ENCODE measurements at regions not wholly inside any gene's neighbourhood (a gene's known extent, or its start where the extent isn't known, plus 50 kb on each side); places are given as distances from the start of the nearest gene placed in this dataset.

DNA sequence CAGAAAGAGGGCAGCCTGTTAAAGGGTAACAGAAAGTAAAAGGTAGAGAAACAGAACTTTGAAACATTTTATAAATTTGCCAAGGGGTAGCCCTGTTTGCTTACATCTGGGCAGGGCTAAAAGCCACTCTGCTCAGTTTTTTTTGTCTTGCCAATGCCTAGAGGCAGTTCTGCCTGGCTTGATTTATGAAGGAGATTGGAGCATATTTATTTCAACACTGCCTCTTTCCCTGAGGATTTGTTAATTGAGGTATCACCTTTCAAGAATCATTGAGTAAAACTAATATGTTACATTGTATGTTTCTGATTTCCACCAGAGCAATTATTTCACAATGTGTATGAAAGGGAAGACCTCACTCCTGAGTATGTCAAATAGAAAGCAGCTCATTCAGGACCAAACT is 160.8 kb downstream of the GXYLT1 start:
- peaks cover 4% of the 10 kb centered on the region for H3K4me1 ChIP-seq (ENCODE audit: control insufficient read depth, insufficient read depth, low read length, poor library complexity, severe bottlenecking)
- H3K9me3 ChIP-seq (ENCODE audit: control insufficient read depth, low read length): no peaks in the 10 kb centered on the region
- H3K4me3 ChIP-seq (ENCODE audit: extremely low read depth, insufficient read depth, low read length, poor library complexity, severe bottlenecking): no peak overlapping the region
- no peak overlapping the region for H3K27ac ChIP-seq (ENCODE audit: low read depth, low read length, severe bottlenecking)
- H3K36me3 ChIP-seq (ENCODE audit: control insufficient read depth, insufficient read depth, low read length): no peaks in the 10 kb centered on the region

DNA sequence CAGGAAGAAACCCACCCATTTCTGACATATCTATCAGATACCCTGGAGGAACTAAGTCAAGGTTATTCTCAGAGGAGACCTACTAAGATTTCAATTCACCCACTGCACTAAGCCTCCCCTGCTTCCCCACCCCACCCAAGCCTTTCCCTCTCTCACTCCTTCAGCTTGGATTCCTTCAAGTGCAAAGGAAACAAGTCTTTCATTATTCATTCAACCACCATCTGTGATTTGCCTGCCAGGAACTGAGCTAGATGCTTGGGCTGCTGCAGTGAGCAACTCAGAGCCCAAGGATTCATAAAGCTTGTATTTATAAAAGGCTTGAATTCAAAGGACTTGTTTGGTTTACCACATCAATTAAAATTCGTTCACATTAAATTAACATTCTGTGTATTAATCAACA is 161.3 kb downstream of the GXYLT1 start:
- no peak overlapping the region for H3K27ac ChIP-seq (ENCODE audit: low read depth, low read length, severe bottlenecking)
- no peak overlapping the region for H3K4me3 ChIP-seq (ENCODE audit: extremely low read depth, insufficient read depth, low read length, poor library complexity, severe bottlenecking)
- peaks cover 4% of the 10 kb centered on the region for H3K4me1 ChIP-seq (ENCODE audit: control insufficient read depth, insufficient read depth, low read length, poor library complexity, severe bottlenecking)
- no CpG with 5 or more reads among the region's 1 CpG for WGBS, 2 experiments (ENCODE audit: insufficient coverage in 2 of 2)
- no peaks in the 10 kb centered on the region for H3K36me3 ChIP-seq (ENCODE audit: control insufficient read depth, insufficient read depth, low read length)
- H3K9me3 ChIP-seq (ENCODE audit: control insufficient read depth, low read length): no peaks in the 10 kb centered on the region

DNA sequence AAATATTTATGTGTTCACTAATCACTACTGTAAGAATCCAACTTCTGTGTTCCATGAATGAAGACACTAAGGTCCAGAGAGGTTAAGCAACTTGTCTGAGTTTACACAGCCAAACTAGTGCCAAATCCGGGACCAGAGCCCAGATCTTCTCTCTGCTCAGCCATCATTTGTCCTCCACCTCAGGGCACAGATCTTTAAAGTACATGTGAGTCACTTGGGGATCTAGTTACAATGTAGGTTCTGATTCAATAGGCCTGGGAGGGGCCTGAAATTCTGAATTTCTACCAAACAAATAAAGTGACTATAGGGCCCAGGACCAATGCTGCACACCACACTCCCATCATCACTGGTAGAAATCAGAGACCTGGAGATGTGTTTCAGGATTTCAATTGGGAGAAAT is 162.9 kb downstream of the GXYLT1 start:
- Histone ChIP-seq H3K4me1 (ENCODE audit: control insufficient read depth, insufficient read depth, low read length, poor library complexity, severe bottlenecking) (peaks cover 4% of the 10 kb centered on the region), H3K27ac (ENCODE audit: low read depth, low read length, severe bottlenecking) (no peak overlapping the region), H3K9me3 (ENCODE audit: control insufficient read depth, low read length) (no peaks in the 10 kb centered on the region), H3K4me3 (ENCODE audit: extremely low read depth, insufficient read depth, low read length, poor library complexity, severe bottlenecking) (no peak overlapping the region), H3K36me3 (ENCODE audit: control insufficient read depth, insufficient read depth, low read length) (no peaks in the 10 kb centered on the region)
- no CpG with 5 or more reads among the region's 1 CpG for WGBS, 2 experiments (ENCODE audit: insufficient coverage in 2 of 2)

DNA sequence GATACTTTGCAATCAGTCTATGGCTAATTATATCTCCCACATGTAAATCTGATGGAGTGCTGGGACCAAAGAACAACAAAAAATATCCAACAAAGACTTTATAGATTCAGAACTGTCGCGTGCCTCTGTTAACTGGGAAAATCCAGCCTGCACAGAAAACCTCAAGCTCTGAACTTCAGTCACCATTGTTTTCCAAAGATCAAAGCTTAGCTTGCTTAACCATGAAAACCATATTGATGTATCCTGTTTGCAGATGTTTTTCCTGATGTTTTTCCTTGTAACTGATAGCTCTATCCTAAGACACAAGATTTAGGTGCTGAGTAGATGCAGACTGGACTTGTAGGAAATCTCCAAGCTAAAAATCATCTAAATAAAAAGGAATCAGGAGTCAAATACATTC is 163.7 kb downstream of the GXYLT1 start:
- H3K4me3 ChIP-seq (ENCODE audit: extremely low read depth, insufficient read depth, low read length, poor library complexity, severe bottlenecking): no peak overlapping the region
- H3K4me1 ChIP-seq (ENCODE audit: control insufficient read depth, insufficient read depth, low read length, poor library complexity, severe bottlenecking): peaks cover 4% of the 10 kb centered on the region
- no peak overlapping the region for H3K27ac ChIP-seq (ENCODE audit: low read depth, low read length, severe bottlenecking)
- WGBS, 2 experiments (ENCODE audit: insufficient coverage in 2 of 2): 57 to 75% methylated on average over 2 of the region's 2 CpGs
- H3K36me3 ChIP-seq (ENCODE audit: control insufficient read depth, insufficient read depth, low read length): no peaks in the 10 kb centered on the region
- H3K9me3 ChIP-seq (ENCODE audit: control insufficient read depth, low read length): no peaks in the 10 kb centered on the region

DNA sequence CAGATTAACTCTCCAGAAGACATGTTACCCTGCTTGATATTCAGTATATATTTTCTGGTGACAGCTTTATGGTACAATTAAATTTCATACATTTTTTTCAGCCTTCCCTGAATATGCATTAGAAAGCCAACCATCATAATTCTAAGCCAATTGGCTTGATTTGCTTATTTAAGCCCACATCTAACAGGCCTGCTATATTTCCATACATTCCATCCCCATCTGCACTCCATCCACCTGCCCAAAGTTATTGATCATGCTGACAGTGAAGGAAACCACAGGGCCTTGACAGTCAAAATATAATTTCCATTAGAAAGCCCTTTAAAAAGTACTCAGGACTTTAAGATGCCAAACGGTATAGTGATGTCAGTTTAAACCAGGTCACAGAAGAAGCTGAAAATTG is 164.3 kb downstream of the GXYLT1 start:
- Histone ChIP-seq H3K4me1 (ENCODE audit: control insufficient read depth, insufficient read depth, low read length, poor library complexity, severe bottlenecking) (peaks cover 4% of the 10 kb centered on the region), H3K36me3 (ENCODE audit: control insufficient read depth, insufficient read depth, low read length) (no peaks in the 10 kb centered on the region), H3K9me3 (ENCODE audit: control insufficient read depth, low read length) (no peaks in the 10 kb centered on the region), H3K27ac (ENCODE audit: low read depth, low read length, severe bottlenecking) (no peak overlapping the region), H3K4me3 (ENCODE audit: extremely low read depth, insufficient read depth, low read length, poor library complexity, severe bottlenecking) (no peak overlapping the region)
- WGBS, 2 experiments (ENCODE audit: insufficient coverage in 2 of 2): 78 to 100% methylated on average over 1 of the region's 1 CpG

GRCh38 chr12:41979574-41979973 is 165.1 kb downstream of the GXYLT1 start:
- Histone ChIP-seq H3K36me3 (ENCODE audit: control insufficient read depth, insufficient read depth, low read length) (no peaks in the 10 kb centered on the region), H3K27ac (ENCODE audit: low read depth, low read length, severe bottlenecking) (no peak overlapping the region), H3K4me1 (ENCODE audit: control insufficient read depth, insufficient read depth, low read length, poor library complexity, severe bottlenecking) (peaks cover 4% of the 10 kb centered on the region), H3K9me3 (ENCODE audit: control insufficient read depth, low read length) (no peaks in the 10 kb centered on the region), H3K4me3 (ENCODE audit: extremely low read depth, insufficient read depth, low read length, poor library complexity, severe bottlenecking) (no peak overlapping the region)
- 90 to 93% methylated on average over 1 to 2 of the region's 2 CpGs for WGBS, 2 experiments (ENCODE audit: insufficient coverage in 2 of 2)

GRCh38 chr12:41972598-41972997 is 172.1 kb downstream of the GXYLT1 start:
- Histone ChIP-seq H3K36me3 (ENCODE audit: control insufficient read depth, insufficient read depth, low read length) (no peaks in the 10 kb centered on the region), H3K4me1 (ENCODE audit: control insufficient read depth, insufficient read depth, low read length, poor library complexity, severe bottlenecking) (no peaks in the 10 kb centered on the region), H3K4me3 (ENCODE audit: extremely low read depth, insufficient read depth, low read length, poor library complexity, severe bottlenecking) (no peak overlapping the region), H3K9me3 (ENCODE audit: control insufficient read depth, low read length) (no peaks in the 10 kb centered on the region), H3K27ac (ENCODE audit: low read depth, low read length, severe bottlenecking) (no peak overlapping the region)
- WGBS, 2 experiments (ENCODE audit: insufficient coverage in 2 of 2): 100% methylated on average over 1 of the region's 2 CpGs

DNA sequence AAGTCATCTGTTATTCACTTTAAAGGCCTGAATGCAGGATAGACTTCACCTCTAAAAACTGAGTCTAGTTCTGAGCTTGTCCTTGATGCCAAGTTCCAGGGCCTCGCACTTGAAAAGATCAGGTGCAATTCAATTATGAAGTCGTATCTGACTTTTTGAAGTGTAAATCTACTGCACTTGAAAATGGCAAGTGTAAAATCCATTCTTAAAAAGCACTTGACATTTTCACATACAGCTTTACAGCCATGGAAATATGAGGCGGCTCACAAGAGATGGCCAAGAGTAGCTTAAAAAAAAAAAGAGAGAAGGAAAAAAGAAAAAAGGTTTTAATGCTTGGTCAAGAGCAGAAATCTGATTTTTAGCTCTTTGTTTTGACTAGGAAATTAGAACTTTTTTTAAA is 172.5 kb downstream of the GXYLT1 start:
- WGBS, 2 experiments (ENCODE audit: insufficient coverage in 2 of 2): 100% methylated on average over 2 of the region's 3 CpGs; no CpG with 5 or more reads in 1 of the 2 experiments
- Histone ChIP-seq H3K4me1 (ENCODE audit: control insufficient read depth, insufficient read depth, low read length, poor library complexity, severe bottlenecking) (no peaks in the 10 kb centered on the region), H3K9me3 (ENCODE audit: control insufficient read depth, low read length) (no peaks in the 10 kb centered on the region), H3K27ac (ENCODE audit: low read depth, low read length, severe bottlenecking) (no peak overlapping the region), H3K36me3 (ENCODE audit: control insufficient read depth, insufficient read depth, low read length) (no peaks in the 10 kb centered on the region), H3K4me3 (ENCODE audit: extremely low read depth, insufficient read depth, low read length, poor library complexity, severe bottlenecking) (no peak overlapping the region)

GRCh38 chr12:41970744-41971143 is 173.9 kb downstream of the GXYLT1 start:
- Histone ChIP-seq H3K9me3 (ENCODE audit: control insufficient read depth, low read length) (no peaks in the 10 kb centered on the region), H3K4me1 (ENCODE audit: control insufficient read depth, insufficient read depth, low read length, poor library complexity, severe bottlenecking) (peaks cover 3% of the 10 kb centered on the region), H3K36me3 (ENCODE audit: control insufficient read depth, insufficient read depth, low read length) (no peaks in the 10 kb centered on the region), H3K27ac (ENCODE audit: low read depth, low read length, severe bottlenecking) (no peak overlapping the region), H3K4me3 (ENCODE audit: extremely low read depth, insufficient read depth, low read length, poor library complexity, severe bottlenecking) (no peak overlapping the region)
- WGBS, 2 experiments (ENCODE audit: insufficient coverage in 2 of 2): 91 to 94% methylated on average over 2 of the region's 2 CpGs

GRCh38 chr12:41968599-41968998 is 176.1 kb downstream of the GXYLT1 start:
- H3K36me3 ChIP-seq (ENCODE audit: control insufficient read depth, insufficient read depth, low read length): no peaks in the 10 kb centered on the region
- H3K27ac ChIP-seq (ENCODE audit: low read depth, low read length, severe bottlenecking): no peak overlapping the region
- peaks cover 3% of the 10 kb centered on the region for H3K4me1 ChIP-seq (ENCODE audit: control insufficient read depth, insufficient read depth, low read length, poor library complexity, severe bottlenecking)
- H3K9me3 ChIP-seq (ENCODE audit: control insufficient read depth, low read length): no peaks in the 10 kb centered on the region
- no peak overlapping the region for H3K4me3 ChIP-seq (ENCODE audit: extremely low read depth, insufficient read depth, low read length, poor library complexity, severe bottlenecking)

DNA sequence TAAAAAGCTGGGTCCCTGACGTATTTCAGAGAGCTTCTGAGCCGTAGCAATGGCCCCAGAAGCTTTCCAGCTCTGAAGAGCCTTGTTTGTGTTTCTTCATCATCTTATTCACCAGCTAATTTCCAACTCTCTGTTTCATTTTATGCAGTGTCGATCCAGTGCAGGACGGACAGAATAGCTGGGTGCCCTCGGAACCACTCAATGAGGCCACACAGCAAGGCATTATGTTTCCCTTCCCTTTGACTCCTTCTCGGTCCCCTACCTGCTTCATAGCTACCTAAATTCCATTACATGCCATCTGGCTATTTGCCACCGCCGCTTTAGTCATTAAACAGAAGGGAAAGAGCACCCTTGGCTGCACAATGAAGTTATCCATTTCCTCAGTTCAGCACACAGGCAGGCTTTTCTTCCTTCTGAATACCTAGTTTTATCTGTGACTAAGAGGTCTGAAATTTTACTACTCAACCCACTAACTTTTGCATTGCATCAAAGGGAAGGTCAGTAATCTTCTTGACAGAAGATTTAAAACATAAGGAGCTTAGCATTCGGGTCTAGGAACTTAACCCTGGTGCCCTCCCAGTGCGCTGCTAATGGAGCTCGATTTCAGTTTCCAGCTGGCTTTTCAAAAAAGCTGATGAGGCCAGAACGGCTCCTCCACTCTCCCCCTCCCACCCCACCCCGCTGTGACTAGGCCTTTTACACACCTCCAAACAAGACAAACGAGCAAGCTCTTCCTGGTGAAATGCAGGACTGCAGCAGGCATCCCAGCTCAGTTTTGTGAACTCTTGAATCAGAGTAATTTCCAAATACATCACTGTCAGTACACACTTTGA is 176.8 kb downstream of the GXYLT1 start:
- H3K9me3 ChIP-seq (ENCODE audit: control insufficient read depth, low read length): no peaks in the 10 kb centered on the region
- H3K36me3 ChIP-seq (ENCODE audit: control insufficient read depth, insufficient read depth, low read length): no peaks in the 10 kb centered on the region
- 26 to 32% methylated on average over 14 of the region's 14 CpGs for WGBS, 2 experiments (ENCODE audit: insufficient coverage in 2 of 2)
- H3K4me1 ChIP-seq (ENCODE audit: control insufficient read depth, insufficient read depth, low read length, poor library complexity, severe bottlenecking): peaks cover 3% of the 10 kb centered on the region
- H3K27ac ChIP-seq (ENCODE audit: low read depth, low read length, severe bottlenecking): peak overlapping the region; percentile 83
- no peak overlapping the region for H3K4me3 ChIP-seq (ENCODE audit: extremely low read depth, insufficient read depth, low read length, poor library complexity, severe bottlenecking)

All from mesodermal cell (in vitro differentiated cells).